GM18508 (cell line): ENCODE measurements at regions not wholly inside any gene's neighbourhood (a gene's known extent, or its start where the extent isn't known, plus 50 kb on each side); places are given as distances from the start of the nearest gene placed in this dataset.

Experiments
- ATAC-seq: cut with Tn5 transposase; IDR thresholded peaks from one replicate; pipeline ENCODE4 v1.9.1; 2021; ENCODE audit warnings: moderate number of reproducible peaks; ENCODE audit not compliant: insufficient read depth, unreplicated experiment

GRCh38 chr10:6753644-6754043 is 173.6 kb upstream of the PRKCQ start:
- ATAC-seq: no peak

- ATAC-seq: no peak
Measured at GRCh38 chr10:6751363-6751762, 171.3 kb upstream of the PRKCQ start.

GRCh38 chr10:6748981-6749635 is 169.0 kb upstream of the PRKCQ start:
- no peak for ATAC-seq

- ATAC-seq: no peak
Measured at GRCh38 chr10:6748029-6748428, 168.0 kb upstream of the PRKCQ start.

- no peak for ATAC-seq
Measured at GRCh38 chr10:6746782-6747181, 166.7 kb upstream of the PRKCQ start.

- no peak for ATAC-seq
Measured at GRCh38 chr10:6743291-6743849, 163.3 kb upstream of the PRKCQ start.

GRCh38 chr10:6741541-6741941 is 161.5 kb upstream of the PRKCQ start:
- no peak for ATAC-seq

GRCh38 chr10:6739530-6740174 is 159.6 kb upstream of the PRKCQ start:
- no peak for ATAC-seq

GRCh38 chr10:6738112-6738768 is 158.2 kb upstream of the PRKCQ start:
- no peak for ATAC-seq

- ATAC-seq: no peak
Measured at GRCh38 chr10:6737758-6738111, 157.7 kb upstream of the PRKCQ start.

- ATAC-seq: no peak
Measured at GRCh38 chr10:6737080-6737641, 157.1 kb upstream of the PRKCQ start.

- ATAC-seq: no peak
Measured at GRCh38 chr10:6734286-6734685, 154.2 kb upstream of the PRKCQ start.

- ATAC-seq: no peak
Measured at GRCh38 chr10:6729861-6730344, 149.8 kb upstream of the PRKCQ start.

GRCh38 chr10:6729071-6729774 is 149.1 kb upstream of the PRKCQ start:
- ATAC-seq: no peak

- ATAC-seq: no peak
Measured at GRCh38 chr10:6726924-6727323, 146.8 kb upstream of the PRKCQ start.

GRCh38 chr10:6722616-6723004 is 142.5 kb upstream of the PRKCQ start:
- no peak for ATAC-seq

GRCh38 chr10:6721964-6722615 is 142.0 kb upstream of the PRKCQ start:
- ATAC-seq: no peak

GRCh38 chr10:6721480-6721879 is 141.4 kb upstream of the PRKCQ start:
- no peak for ATAC-seq

- no peak for ATAC-seq
Measured at GRCh38 chr10:6719561-6719960, 139.5 kb upstream of the PRKCQ start.

GRCh38 chr10:6718550-6718949 is 138.5 kb upstream of the PRKCQ start:
- ATAC-seq: no peak
